Activated CD4-positive, alpha-beta T cell treated with anti-CD3 and anti-CD28 coated beads, Interleukin-2, amount 50 U/mL, for 24 hours (primary cell): ENCODE measurements at regions not wholly inside any gene's neighbourhood (a gene's known extent, or its start where the extent isn't known, plus 50 kb on each side); places are given as distances from the start of the nearest gene placed in this dataset.

ENCODE experiments used
- DNase-seq, 2 donors: peaks; one replicate each; pipeline ENCODE4 v3.0.0-alpha.2; 2020; ENCODE audit warnings: low read depth in 1 of 2, low spot score in 1 of 2

DNA sequence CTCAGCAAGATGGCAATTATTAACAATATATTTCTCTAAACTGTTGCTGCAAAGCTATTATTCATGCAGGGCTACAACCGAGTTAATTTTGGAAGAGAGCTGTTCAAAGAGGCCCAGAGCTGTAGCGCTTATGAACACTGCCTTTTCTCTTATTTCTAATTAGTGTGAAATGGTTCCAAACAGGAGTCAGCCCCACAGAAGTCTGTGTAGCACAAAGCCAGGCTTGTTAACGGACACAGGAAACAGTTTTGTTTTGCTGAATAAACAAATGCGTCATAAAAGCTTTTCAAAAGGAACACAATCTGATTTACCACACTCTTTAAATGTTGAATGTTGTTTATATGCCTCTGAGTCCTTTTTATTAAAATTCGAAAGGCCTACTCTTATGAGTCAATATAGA, 396.5 kb downstream of the ANXA1 start:
- no peak for DNase-seq

DNA sequence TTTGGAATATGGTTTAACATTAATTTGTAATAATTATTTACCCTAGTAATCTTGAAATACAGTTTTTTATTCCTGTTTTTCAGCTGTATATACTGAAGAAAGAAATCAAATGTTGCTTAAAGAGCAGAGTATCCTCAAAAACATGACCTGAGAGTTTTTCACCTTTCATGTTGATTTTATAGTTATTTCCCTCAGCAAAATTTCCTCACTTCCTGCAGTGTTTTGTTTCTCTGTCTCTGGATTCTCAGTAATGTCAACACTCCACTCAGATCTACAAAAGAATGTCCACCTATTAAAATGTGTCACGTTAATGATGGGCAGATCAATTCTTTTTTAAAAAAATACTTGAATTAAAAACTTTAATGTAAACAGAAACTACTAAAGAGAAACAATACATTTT, 398.3 kb downstream of the ANXA1 start:
- DNase-seq: no peak

DNA sequence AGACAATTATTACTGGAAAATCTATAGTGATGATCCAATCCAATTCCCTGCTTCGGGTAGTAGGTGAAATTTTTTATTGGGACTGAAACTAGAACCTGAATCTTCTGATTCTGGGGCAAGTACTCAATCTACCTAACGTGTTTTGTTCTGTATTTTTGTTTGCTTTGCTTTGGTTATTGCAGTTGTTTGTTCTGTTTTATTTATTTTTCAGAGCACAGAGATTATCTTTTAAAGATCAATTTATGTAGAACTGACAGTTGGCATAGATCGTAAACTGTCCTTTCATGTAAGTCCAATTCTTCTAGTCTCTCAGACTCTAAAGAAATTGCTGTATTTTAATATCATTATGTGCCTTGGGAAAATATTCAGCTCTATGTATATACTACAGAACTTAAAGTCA, 401.6 kb downstream of the ANXA1 start:
- DNase-seq: no peak

DNA sequence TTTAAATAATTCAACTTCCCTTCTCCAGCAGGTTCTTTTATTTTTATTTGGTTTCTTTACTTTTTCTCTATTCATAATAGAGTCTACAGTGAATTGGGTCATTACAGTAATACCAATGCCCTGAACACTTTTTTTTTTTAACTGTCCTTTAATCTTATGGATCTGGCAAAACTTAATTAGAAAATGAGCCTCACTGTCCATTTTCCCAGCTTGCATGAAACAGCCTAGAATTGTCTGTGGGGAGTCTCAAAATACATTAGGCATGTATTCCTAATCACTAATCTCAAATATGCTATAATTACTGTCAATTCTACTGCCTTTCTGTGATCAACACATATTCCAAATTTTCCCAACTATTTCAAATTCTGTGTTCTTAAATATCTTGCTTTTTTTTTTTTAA, 406.8 kb downstream of the ANXA1 start:
- no peak for DNase-seq

DNA sequence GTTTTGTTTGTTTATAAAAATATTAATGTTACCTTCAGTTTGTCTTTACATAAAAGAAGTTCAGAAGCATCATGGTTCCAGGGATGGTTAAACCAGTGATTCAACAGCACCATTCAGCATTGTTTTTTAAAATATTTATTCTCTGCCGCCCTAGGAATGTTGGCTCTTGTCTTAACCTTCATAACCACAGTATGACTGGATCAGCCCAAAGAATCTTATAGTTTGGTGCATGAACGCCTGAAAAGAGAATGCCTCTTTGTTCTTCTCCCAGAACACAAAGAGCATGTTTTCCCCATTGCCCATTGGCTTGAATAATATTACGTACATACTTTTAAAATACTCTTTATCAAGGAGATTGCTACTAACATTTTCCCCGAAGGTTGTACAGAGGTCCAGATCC, 413.4 kb downstream of the ANXA1 start:
- DNase-seq: no peak

DNA sequence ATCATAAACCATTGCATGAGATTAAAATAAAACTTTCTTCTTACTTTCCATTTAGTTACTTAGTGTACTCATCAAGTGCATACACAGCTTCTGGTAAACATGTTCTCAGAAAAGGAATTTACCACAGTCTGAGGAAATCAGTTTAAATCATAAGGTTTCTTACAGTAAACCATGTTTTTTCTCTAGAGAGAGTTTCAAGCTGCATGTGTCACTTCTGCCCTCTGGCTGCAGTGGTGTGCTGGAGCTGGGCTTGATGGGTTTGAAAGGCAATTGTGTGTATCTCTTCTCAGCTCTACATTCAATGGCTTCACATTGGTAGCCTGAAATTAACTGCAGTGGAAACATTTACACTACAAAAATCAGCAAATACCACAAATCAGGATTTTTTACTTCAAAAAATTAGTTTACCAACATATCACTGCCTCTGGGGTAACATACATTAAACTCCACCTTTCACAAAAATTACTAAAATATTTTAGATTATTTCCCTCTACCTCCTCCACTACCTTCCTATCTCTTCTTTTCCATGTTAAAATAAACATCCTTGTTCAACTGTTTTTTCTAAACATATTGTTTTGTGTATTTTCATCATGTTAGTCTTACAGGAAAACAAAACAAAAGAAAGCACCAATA, 414.3 kb downstream of the ANXA1 start:
- no peak for DNase-seq

DNA sequence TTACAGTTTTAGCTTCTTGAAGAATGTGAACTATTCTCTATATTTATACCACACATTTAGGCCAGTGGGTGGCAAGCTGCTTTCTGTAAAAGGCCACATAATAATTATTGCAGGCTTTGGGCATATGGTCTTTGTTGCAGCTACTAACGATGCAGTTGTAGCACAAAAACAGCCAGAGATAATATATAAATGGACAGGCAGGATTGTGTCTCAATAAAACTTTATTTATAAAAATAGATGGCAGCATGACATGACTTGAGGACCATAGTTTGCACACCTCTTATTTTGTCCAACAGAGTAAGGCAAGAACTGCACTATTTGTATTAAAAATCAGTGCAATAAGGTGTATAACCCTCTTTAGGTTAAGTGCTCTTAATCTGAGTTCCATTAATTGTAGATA, 415.0 kb downstream of the ANXA1 start:
- DNase-seq: no peak

DNA sequence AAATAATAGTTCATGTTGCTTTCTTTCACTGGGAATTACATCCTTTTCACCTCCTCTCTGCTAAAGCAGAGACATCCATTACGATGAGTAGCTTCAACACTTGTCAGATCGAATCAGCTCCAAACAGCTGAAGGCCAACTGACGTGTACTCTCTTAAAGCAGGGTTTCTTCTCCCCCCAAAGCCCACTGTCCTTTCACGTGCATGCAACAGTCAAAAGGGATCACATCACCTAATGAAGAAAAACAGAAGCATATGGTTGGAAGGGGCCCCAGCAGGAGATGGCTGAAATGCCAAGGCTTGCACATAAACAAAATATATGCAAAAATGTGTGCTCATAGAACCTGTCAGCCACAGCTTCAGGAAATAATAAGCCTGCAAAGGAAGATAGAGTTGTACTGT, 421.6 kb downstream of the ANXA1 start:
- no peak for DNase-seq

DNA sequence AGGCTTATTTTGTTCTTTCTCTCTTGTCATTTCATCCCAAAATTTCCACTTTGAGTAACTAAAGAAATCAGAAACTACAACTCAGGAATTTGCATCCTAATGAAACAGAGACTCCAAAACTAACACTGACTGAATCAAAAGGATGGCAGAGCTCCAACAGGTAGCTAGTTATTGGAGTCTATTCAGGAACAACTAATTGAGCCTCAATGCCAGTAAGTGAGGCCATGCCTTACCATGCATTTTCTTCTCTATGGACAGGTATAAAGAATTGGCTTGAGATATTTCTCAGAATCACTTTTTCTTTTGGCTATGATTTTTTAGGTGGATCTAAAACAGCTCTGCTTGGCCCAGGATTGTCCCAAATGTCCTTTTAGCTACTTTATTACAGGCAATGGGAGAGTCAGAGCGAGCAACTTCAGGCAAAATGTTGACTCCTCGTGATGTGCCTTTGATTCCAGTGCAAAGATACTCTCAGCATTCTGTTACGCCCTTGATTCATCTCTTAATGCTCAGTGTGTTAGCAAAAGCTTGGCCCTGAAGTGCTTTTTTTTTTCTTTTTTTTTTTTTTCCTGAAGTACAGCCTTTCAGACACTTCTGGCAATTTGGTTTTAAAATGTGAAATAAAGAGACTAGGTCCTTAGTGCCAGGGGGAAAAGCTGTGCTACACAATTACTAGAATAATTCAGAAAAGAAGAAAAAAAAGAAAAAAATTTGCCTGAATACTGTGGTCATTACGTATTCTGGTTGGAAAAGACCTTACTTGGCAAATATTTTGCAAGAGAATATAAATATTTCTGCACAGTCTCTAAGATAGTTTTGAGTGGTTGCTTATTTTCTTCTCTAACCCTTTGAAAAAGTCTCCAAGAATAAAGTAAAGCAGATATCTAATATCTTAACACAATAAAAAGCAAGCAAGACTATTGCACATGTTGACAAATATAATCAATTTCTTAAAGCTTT, 423.7 kb downstream of the ANXA1 start:
- no peak for DNase-seq

DNA sequence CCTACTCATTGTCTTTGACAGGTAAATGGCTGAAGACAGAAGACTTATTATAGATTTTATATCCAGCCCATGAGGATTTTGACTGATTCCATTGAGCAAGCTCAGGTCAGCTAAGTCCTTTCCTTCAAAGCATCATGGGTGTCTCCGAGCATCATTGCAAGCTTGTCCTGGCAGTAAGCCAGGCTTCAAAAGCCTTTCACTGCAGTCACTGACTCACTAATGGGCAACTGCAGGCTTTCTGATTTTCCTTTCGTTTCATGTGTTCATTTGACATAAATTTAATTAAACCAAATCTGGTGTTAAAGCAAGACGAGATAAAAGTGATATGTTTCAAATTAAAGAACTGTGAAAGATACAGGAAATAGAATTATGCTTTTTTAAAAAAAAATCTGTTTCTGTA, 426.2 kb downstream of the ANXA1 start:
- DNase-seq: no peak

DNA sequence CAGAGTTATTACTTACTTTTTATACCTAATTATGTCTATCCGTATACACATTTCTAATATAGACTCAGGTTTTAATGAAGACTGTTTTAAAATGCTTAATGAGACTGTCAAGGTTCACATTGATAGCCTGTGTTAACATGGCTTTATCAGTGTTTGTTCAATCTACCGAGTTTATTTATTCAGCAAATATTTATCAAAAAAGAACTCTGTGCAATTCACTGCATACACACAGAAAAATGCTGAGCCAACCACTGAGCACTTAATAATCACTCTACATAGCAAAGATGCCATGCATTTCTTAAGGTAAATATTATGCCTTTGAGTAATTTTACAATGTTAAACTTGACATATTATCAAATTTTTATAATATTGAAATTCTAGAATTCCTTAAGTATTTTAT, 428.2 kb downstream of the ANXA1 start:
- no peak for DNase-seq

DNA sequence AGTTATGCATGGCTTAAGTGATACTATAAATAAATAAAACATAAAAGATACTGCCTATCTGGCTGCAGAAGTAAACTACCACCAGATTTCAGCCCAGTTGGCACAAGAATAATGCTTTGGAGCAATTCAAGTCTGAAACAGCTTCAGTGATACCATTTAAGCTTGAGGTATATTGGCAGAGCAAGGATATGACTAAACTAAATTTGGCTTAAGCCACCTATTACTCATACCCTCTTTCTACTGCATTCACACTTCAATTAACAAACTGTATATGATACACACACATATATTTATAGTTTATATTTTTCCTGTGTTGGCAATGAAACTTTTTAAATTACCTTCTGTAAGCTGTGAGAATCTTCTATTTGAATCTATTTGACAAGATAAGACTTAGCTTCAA, 431.9 kb downstream of the ANXA1 start:
- DNase-seq: no peak

DNA sequence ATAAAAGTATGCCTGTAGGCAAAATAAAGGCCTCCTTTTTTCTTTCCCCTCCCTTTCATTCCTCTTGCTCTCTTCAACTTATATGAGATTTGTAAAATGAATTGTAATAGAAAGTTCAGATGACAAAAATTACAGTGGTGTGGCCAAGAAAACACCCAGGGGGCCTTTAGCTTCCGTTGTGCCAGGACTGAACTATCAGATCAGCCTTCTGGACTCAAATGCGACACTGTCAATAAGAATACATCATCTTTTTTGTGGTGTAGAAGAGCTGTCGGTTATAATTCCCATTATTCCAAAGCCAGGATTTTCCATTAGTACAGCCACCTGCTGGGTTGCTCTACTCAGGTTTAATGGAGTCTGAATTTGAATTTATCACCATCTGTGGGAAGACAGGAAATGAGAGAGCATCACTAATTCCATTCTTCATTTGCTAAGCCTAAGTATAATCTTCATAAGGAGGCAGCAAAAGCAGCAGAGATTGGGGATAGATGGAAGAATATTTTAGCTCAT, 443.4 kb downstream of the ANXA1 start:
- DNase-seq: no peak

DNA sequence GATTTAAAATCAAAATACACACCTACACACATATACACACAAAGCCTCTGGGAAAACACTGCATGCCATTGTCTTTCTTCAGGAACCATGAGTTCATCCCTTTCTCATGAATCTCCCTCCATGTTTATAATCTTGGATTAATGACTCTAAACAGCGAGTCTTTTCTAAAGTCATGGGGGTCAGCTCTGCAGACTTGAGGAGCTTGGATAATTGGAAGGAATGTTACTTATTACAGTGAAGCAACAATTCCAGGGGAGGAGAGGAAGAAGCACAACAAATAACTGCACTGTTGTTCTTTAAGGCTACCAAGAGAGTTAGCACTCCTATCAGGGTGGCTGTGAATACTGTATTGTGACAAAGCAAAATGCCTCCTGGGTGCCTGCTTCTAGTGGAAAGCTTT, 444.7 kb downstream of the ANXA1 start:
- DNase-seq: no peak

DNA sequence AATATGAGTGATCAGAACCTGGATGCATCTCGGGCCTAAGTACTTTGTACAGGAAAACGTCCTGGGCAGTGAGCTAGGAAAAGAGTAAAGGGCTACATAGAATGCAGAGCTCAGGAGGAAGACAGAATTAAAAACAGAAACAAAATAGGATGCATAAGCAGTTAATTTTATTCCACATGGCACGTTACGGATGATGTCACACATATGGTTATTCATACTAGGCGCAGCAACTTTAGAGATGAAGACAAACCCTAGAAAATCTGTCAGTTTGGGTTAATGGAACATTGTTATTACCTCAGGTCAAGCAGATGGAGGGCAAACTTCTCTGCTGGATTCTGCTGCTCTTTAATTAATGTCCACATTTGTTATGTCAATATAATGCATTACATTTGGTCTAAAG, 445.4 kb downstream of the ANXA1 start:
- no peak for DNase-seq

DNA sequence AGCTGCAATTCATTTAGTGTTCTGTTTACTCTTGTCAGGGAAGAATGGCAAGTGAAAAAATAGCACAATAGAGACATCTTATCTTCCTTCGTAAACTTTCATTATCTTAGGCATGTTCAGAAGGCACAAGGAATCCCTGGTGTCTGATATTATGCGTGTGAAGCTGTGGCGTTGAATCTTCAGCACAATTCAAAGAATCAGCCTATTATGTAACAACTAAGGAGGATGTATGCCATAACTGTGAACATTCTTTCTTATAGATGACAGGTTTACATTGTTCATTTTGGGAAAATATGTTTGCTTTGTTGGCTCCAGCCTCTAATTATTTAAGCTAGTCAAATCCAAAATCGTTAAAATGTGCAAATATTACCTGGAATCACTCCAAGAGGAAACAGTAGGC, 446.1 kb downstream of the ANXA1 start:
- no peak for DNase-seq

DNA sequence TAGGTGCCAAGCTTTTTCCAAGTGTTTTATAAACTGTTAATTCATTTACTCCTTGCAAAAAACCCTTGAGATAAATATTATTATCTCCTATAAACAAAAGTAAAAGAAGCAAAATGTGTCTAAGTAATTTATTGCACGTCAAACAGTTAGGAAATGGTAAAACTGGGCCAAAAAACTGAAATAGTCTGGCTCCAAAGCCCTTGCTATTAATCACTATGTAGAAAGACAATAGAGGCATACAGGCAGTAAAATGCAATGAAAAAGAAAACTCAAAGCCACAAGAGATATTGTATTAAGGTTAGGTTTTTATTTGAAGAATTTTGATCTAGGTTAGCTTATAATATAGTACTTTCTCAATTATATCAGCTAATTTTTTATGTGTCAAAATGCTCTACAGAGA, 457.7 kb downstream of the ANXA1 start:
- no peak for DNase-seq

DNA sequence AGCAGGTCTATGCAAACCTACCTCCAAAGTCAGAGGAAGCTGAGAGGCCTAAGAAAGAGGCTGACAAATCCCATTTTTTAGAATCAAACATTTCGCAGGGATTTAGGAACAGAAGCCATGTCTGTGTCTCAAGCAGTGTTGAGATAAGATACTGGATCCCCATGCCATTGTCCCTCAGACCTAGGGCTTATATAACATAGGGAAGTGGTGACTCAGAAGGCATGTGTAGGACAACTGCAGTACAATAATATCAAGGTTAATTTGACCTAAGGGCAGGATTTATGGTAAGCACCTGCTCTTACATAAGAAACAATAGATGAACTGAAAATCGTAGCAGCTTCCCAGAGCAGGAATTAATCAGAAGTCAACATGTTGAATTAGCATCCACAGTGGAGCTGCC, 459.4 kb downstream of the ANXA1 start:
- DNase-seq: no peak

DNA sequence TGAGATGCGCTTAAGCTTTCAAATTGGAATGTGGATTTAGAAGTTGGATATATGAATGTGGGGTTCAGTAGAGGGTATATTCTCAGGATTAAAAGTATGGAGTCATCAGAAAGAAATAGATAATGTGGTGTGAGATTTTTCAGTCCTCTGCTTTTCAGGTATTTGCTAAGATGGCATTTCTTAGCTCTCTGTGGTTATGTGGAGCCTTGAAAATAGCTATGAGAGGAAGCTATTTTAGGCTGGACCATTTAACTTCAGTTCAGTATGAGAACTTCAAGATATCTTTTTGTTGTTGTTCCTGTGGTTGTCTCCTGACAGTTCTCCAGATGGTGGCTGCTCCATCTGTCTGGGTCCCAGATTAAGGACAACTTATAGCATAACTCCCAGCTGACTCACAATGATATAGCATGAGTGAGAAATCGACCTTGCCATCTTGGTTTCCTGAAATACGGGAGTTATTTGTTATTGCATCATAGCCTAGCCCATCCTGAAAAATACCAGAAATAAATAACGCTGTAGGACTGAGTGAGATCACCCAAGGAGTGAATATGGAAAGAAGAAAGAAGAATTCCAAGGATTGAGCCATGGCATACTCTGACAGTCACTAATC, 461.5 kb downstream of the ANXA1 start:
- DNase-seq: no peak

DNA sequence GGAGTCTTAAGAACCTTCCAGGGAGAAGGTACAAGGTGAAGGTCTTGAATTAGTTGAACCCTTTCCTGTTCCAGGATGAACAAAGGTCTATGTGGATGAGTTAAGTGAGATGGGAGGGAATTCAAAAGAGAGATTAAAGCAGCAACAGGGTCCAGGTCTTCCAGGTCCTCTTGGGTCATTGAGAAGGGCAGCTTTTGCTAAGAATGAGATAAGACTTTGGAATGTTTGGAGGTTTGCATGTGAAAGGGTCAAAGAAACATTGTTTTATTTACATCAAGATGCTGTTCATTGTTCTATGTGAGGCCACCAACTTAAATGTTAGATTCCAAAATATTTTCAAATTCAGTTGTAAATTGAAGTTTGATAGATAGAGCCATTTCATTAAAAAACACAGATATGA, 463.9 kb downstream of the ANXA1 start:
- DNase-seq: no peak

DNA sequence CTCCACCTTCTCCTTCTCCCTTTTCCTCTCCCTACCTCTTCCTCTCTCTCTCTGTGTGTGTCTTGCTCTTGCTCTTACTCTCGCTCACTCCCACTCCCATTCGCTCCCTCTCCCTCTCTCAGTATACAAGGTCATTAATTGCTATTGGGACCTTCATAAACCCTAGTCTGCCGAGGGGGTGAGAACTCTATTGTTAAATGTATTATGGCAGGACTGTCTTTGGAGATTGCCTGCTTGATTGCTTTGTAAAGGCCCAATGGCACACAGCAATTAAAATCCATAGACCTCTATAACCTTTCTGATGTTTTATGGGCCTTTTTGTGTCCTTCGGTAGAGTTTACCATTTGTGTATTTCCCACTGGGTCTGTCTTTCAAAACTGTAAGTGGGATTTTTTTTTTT, 465.9 kb downstream of the ANXA1 start:
- no peak for DNase-seq

DNA sequence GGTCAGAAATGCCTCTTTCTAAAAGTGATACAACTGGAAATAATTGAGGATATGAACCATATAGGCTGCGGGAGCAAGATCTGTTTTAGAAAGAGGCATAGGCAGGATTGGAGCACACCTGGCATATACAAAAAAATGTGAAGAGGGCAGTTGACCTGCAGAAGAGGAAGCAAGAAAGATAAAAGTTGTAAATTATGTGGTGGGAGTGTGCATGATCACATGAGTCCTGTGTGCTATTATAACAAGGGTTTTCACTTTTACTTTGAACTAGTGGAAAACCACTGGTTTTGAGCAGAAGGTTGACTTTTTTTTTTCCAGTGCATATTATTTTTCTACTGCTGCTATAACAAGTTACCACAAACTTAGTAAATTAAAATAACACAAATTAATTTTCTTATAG, 489.3 kb downstream of the ANXA1 start:
- DNase-seq: no peak
